ENCODE measurements at regions not wholly inside any gene's neighbourhood (a gene's known extent, or its start where the extent isn't known, plus 50 kb on each side); places are given as distances from the start of the nearest gene placed in this dataset.
A peak's percentile ranks its signal among the peaks of the same experiment; 100 is the strongest.

GRCh38 chr3:13192471-13193213 lies 119.4 kb upstream of the IQSEC1 start:
- no peak for TF ChIP-seq SIN3A (IDR thresholded peaks at IDR 0.05; ENCODE audit: borderline replicate concordance in 2 of 2, control insufficient read depth in 1 of 2, low read depth in 2 of 2, low read length in 2 of 2)
- 0 out of 2 replicates have a peak, but pooled peaks have one; percentile 30 for TF ChIP-seq MAX (CRISPR knock-in tag; IDR thresholded peaks at IDR 0.05)
- no peak for TF ChIP-seq POLR2A (conservative IDR thresholded peaks at IDR 0.05)
- TF ChIP-seq ZFP1 (CRISPR knock-in tag; IDR thresholded peaks at IDR 0.05), result no peak
- TF ChIP-seq SETDB1 (IDR thresholded peaks at IDR 0.05; ENCODE audit: low read length), result no peak
- TF ChIP-seq CTCF (IDR thresholded peaks at IDR 0.05 in 2 of 3, conservative IDR thresholded peaks at IDR 0.05 in 1 of 3; ENCODE audit: insufficient read depth in 2 of 3, low read depth in 1 of 3, low read length in 3 of 3), result peak; percentile 47 to 65 (median 59)

Data from K562 (cell line).